Kidney (tissue), 13 donors: ENCODE measurements at regions not wholly inside any gene's neighbourhood (a gene's known extent, or its start where the extent isn't known, plus 50 kb on each side); places are given as distances from the start of the nearest gene placed in this dataset.

Experiments used
- DNase-seq, 5 donors: peaks; one replicate each; pipeline ENCODE4 v3.0.0-alpha.2; 2013 to 2020
- FAIRE-seq: peaks from 2 replicates; lab custom pipeline; 2012; peaks lifted over from hg19 to GRCh38; lab: Jason Lieb, UNC
- H3K27ac ChIP-seq, 2 donors: one replicate each; pipeline ENCODE4 v1.7.0; 2013; ENCODE audit warnings: low read depth in 2 of 2, low read length in 2 of 2, inconsistent platforms in 1 of 2
- H3K27me3 ChIP-seq: one replicate; pipeline ENCODE4 v1.7.1; 2013; ENCODE audit warnings: low read length, inconsistent platforms; ENCODE audit not compliant: control insufficient read depth, insufficient read depth
- H3K36me3 ChIP-seq, 3 donors: one replicate each; pipeline versions ENCODE4 v1.7.0 to v1.7.1; 2013; ENCODE audit warnings: low read length in 3 of 3, control low read depth in 1 of 3, inconsistent platforms in 1 of 3; ENCODE audit not compliant: insufficient read depth in 3 of 3, control insufficient read depth in 2 of 3
- H3K4me1 ChIP-seq, 3 donors: one replicate each; pipeline versions ENCODE4 v1.7.0 to v1.7.1; 2013; ENCODE audit warnings: low read length in 3 of 3, inconsistent platforms in 1 of 3, low read depth in 1 of 3; ENCODE audit not compliant: control insufficient read depth in 2 of 3, insufficient read depth in 2 of 3
- H3K4me3 ChIP-seq, 3 donors: one replicate each; pipeline versions ENCODE4 v1.7.0 to v1.8.1; 2013; ENCODE audit warnings: low read length in 3 of 3, control low read depth in 1 of 3, inconsistent platforms in 1 of 3
- H3K9ac ChIP-seq, 3 donors: one replicate each; pipeline versions ENCODE4 v1.7.0 to v1.7.1; 2013; ENCODE audit warnings: low read length in 3 of 3, control low read depth in 1 of 3, inconsistent platforms in 1 of 3
- H3K9me3 ChIP-seq, 3 donors: one replicate each; pipeline versions ENCODE4 v1.7.0 to v1.7.1; 2013; ENCODE audit warnings: low read length in 3 of 3, control low read depth in 1 of 3, inconsistent platforms in 1 of 3; ENCODE audit not compliant: control insufficient read depth in 2 of 3, insufficient read depth in 1 of 3
- intact Hi-C: fragments of 100-400 bp; cut with DNase I; formaldehyde crosslinking; loops from one replicate; pipeline ENCODE4 v1.11.1; 2022
- TF ChIP-seq, protein P1 (sequence below): IDR thresholded peaks from 3 replicates; pipeline ENCODE4 v1.5.1; 2012; ENCODE audit warnings: mild to moderate bottlenecking, moderate library complexity, borderline replicate concordance; ENCODE audit not compliant: insufficient read depth; ENCODE audit errors: extremely low read depth
- donor health status: control.
- donor health status: control.
- donor health status: control.
- donor health status: control.
- donor health status: control.
- donor health status: DM: yes; HTN: yes; CAD: no.
- donor health status: Normal renal cell carcinoma (clear cell type).

- Histone ChIP-seq H3K4me1 (no peaks in the 10 kb centered on the region), H3K27ac (no peak overlapping the region), H3K9ac (no peak overlapping the region), H3K4me3 (no peak overlapping the region), H3K36me3 (no peaks in the 10 kb centered on the region), H3K9me3 (no peaks in the 10 kb centered on the region), H3K27me3 (no peaks in the 10 kb centered on the region)
- no peak for FAIRE-seq
- intact Hi-C loops: no loop called here
- DNase-seq: peak in 1 of 5 donors; percentile 48
- TF ChIP-seq, protein P1, sequence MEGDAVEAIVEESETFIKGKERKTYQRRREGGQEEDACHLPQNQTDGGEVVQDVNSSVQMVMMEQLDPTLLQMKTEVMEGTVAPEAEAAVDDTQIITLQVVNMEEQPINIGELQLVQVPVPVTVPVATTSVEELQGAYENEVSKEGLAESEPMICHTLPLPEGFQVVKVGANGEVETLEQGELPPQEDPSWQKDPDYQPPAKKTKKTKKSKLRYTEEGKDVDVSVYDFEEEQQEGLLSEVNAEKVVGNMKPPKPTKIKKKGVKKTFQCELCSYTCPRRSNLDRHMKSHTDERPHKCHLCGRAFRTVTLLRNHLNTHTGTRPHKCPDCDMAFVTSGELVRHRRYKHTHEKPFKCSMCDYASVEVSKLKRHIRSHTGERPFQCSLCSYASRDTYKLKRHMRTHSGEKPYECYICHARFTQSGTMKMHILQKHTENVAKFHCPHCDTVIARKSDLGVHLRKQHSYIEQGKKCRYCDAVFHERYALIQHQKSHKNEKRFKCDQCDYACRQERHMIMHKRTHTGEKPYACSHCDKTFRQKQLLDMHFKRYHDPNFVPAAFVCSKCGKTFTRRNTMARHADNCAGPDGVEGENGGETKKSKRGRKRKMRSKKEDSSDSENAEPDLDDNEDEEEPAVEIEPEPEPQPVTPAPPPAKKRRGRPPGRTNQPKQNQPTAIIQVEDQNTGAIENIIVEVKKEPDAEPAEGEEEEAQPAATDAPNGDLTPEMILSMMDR: no peak
Observed at GRCh38 chr5:176728831-176729251, 81.5 kb upstream of the UNC5A start.

GRCh38 chr5:176730815-176731475, 79.4 kb upstream of the UNC5A start:
- no peaks in the 10 kb centered on the region for H3K36me3 ChIP-seq
- TF ChIP-seq, protein P1: no peak
- FAIRE-seq (no peak), DNase-seq (peak in 1 of 5 donors; percentile 10)
- no peaks in the 10 kb centered on the region for H3K4me1 ChIP-seq
- H3K9ac ChIP-seq: no peak overlapping the region
- H3K27ac ChIP-seq: no peak overlapping the region
- intact Hi-C loops: no loop called here
- H3K4me3 ChIP-seq: no peak overlapping the region
- H3K9me3 ChIP-seq: no peaks in the 10 kb centered on the region
- H3K27me3 ChIP-seq: no peaks in the 10 kb centered on the region

DNA sequence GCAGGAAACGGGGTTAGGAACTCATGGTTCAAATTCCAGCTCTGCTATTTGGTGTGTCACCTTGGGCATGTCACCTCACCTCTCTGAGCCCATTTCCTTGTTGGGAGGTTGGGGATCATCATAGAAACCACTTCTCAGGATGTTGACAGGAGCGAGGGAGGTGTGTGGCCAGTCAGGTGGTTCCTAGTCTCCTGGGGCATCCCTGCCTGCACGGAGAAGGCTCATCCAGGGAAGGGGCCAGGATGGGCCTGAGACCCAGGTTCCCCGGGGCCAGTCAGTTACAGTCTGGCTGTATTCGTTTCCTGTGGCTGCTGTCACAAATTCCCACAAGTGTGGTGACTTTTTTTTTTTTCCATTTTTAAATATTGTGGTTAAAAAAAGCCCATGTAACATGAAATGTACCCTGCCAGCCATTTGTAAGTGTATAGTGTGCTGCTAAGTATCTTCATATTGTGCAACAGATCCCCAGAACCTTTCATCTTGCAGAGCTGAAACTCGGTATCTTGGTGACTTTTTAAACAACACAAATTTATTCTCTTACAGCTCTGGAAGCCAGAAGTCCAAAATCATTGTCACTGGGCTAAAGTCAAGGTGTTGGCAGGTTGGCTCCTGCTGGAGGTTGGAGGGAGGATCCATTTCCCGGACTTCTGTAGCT, 78.7 kb upstream of the UNC5A start:
- no peak overlapping the region for H3K9ac ChIP-seq
- peak in 1 of 5 donors; percentile 15 for DNase-seq
- no peak overlapping the region for H3K4me3 ChIP-seq
- H3K27ac ChIP-seq: no peak overlapping the region
- no peaks in the 10 kb centered on the region for H3K4me1 ChIP-seq
- H3K27me3 ChIP-seq: no peaks in the 10 kb centered on the region
- FAIRE-seq: no peak
- H3K9me3 ChIP-seq: no peaks in the 10 kb centered on the region
- H3K36me3 ChIP-seq: no peaks in the 10 kb centered on the region
- intact Hi-C loops: no loop called here
- TF ChIP-seq, protein P1: no peak
